CD4-positive, alpha-beta T cell treated with Interleukin-17A for 4 hours (primary cell): ENCODE measurements at regions not wholly inside any gene's neighbourhood (a gene's known extent, or its start where the extent isn't known, plus 50 kb on each side); places are given as distances from the start of the nearest gene placed in this dataset.
"Not testable (repeated sequence)": the region's sequence is repeated elsewhere in the genome, so short reads cannot be mapped to it uniquely, and the experiment has no call there.

Source experiments
- DNase-seq: peaks from one replicate; pipeline ENCODE4 v3.0.0-alpha.2; 2020; ENCODE audit warnings: mixed read lengths

- DNase-seq = peak; percentile 28
These were observed 452.3 kb upstream of the ID2 start for GRCh38 chr2:8229546-8229986.

- DNase-seq = no peak
These were observed 451.4 kb upstream of the ID2 start for GRCh38 chr2:8230466-8230865.

GRCh38 chr2:8231902-8232301 lies 450.0 kb upstream of the ID2 start:
- DNase-seq = no peak

GRCh38 chr2:8232871-8233270 lies 449.0 kb upstream of the ID2 start:
- no peak for DNase-seq

GRCh38 chr2:8234253-8234652 lies 447.6 kb upstream of the ID2 start:
- no peak for DNase-seq

- no peak for DNase-seq
These were observed 447.0 kb upstream of the ID2 start for GRCh38 chr2:8234757-8235374.

GRCh38 chr2:8235419-8235818 lies 446.4 kb upstream of the ID2 start:
- DNase-seq = no peak

GRCh38 chr2:8236391-8236790 lies 445.5 kb upstream of the ID2 start:
- DNase-seq = no peak

GRCh38 chr2:8238521-8239230 lies 443.2 kb upstream of the ID2 start:
- DNase-seq = no peak

- no peak for DNase-seq
These were observed 442.2 kb upstream of the ID2 start for GRCh38 chr2:8239531-8240088.

GRCh38 chr2:8241317-8241716 lies 440.5 kb upstream of the ID2 start:
- DNase-seq = no peak

- DNase-seq = no peak
These were observed 439.1 kb upstream of the ID2 start for GRCh38 chr2:8242739-8243138.

- DNase-seq = no peak
These were observed 438.0 kb upstream of the ID2 start for GRCh38 chr2:8243748-8244400.

GRCh38 chr2:8244639-8245038 lies 437.2 kb upstream of the ID2 start:
- DNase-seq = no peak

- no peak for DNase-seq
These were observed 435.7 kb upstream of the ID2 start for GRCh38 chr2:8246137-8246536.

- DNase-seq = no peak
These were observed 433.8 kb upstream of the ID2 start for GRCh38 chr2:8247905-8248622.

GRCh38 chr2:8248623-8248957 lies 433.3 kb upstream of the ID2 start:
- no peak for DNase-seq

- no peak for DNase-seq
These were observed 432.7 kb upstream of the ID2 start for GRCh38 chr2:8249141-8249540.

- no peak for DNase-seq
These were observed 432.1 kb upstream of the ID2 start for GRCh38 chr2:8249769-8250168.

GRCh38 chr2:8250290-8250689 lies 431.6 kb upstream of the ID2 start:
- not testable (repeated sequence) for DNase-seq

GRCh38 chr2:8251291-8251690 lies 430.6 kb upstream of the ID2 start:
- DNase-seq = no peak

- no peak for DNase-seq
These were observed 430.0 kb upstream of the ID2 start for GRCh38 chr2:8251856-8252255.

- no peak for DNase-seq
These were observed 428.7 kb upstream of the ID2 start for GRCh38 chr2:8252997-8253694.
